H1 (cell line): ENCODE measurements at regions not wholly inside any gene's neighbourhood (a gene's known extent, or its start where the extent isn't known, plus 50 kb on each side); places are given as distances from the start of the nearest gene placed in this dataset.

ENCODE experiments used
- CEBPB ChIP-seq: IDR thresholded peaks from 2 replicates; pipeline ENCODE4 v1.6.1; 2012; ENCODE audit warnings: low read depth, low read length
- CTCF ChIP-seq, 3 experiments: IDR thresholded peaks; 1 replicate in 2 of 3; 2 replicates in 1 of 3; pipeline versions ENCODE4 v1.5.1 to v1.6.1; 2011; ENCODE audit warnings: low read length in 3 of 3, mild to moderate bottlenecking in 3 of 3, inconsistent platforms in 2 of 3, low read depth in 1 of 3, moderate library complexity in 1 of 3; ENCODE audit not compliant: insufficient read depth in 1 of 3; ENCODE audit errors: control extremely low read depth in 1 of 3
- GABPA ChIP-seq: IDR thresholded peaks from 2 replicates; pipeline ENCODE4 v1.6.1; 2011; ENCODE audit warnings: mild to moderate bottlenecking, low read length, moderate library complexity, borderline replicate concordance; ENCODE audit not compliant: insufficient read depth
- POLR2A ChIP-seq, 2 experiments: IDR thresholded peaks; 1 replicate in 1 of 2; 2 replicates in 1 of 2; pipeline ENCODE4 v1.6.1; 2011; ENCODE audit warnings: low read depth in 2 of 2, low read length in 2 of 2, mild to moderate bottlenecking in 2 of 2; ENCODE audit errors: control extremely low read depth in 1 of 2
- ZNF274 ChIP-seq: IDR thresholded peaks from 2 replicates; pipeline ENCODE4 v1.7.0; 2012; ENCODE audit warnings: low read length, borderline replicate concordance; ENCODE audit errors: extremely low read depth

- TF ChIP-seq CTCF (IDR thresholded peaks at IDR 0.05; ENCODE audit: control extremely low read depth in 1 of 3, insufficient read depth in 1 of 3, low read depth in 1 of 3, low read length in 3 of 3) (no peak), ZNF274 (no peak), GABPA (no peak), CEBPB (no peak), POLR2A (IDR thresholded peaks at IDR 0.05; ENCODE audit: control extremely low read depth in 1 of 2, low read depth in 2 of 2, low read length in 2 of 2) (no peak)
Observed at GRCh38 chr2:217062768-217063167, 202.9 kb upstream of the TNP1 start.
